Ovary (tissue), 3 donors: ENCODE measurements at regions not wholly inside any gene's neighbourhood (a gene's known extent, or its start where the extent isn't known, plus 50 kb on each side); places are given as distances from the start of the nearest gene placed in this dataset.

ENCODE experiments used
- POLR2A ChIP-seq: fragments of 450-650 bp; IDR thresholded peaks from one replicate; pipeline ENCODE4 v1.6.1; 2017; ENCODE audit warnings: antibody characterized with exemption, mild to moderate bottlenecking, moderate library complexity
- TF ChIP-seq, protein P1 (sequence below), 3 donors: fragments of 450-650 bp in 2 of 3; fragments of 200-600 bp in 1 of 3; IDR thresholded peaks; one replicate each; pipeline versions ENCODE4 v1.5.1 to v1.8.0; 2016 to 2022; ENCODE audit warnings: antibody characterized with exemption in 3 of 3, mild to moderate bottlenecking in 1 of 3
- donor health status: DM: no; HTN: no; CAD: no.

DNA sequence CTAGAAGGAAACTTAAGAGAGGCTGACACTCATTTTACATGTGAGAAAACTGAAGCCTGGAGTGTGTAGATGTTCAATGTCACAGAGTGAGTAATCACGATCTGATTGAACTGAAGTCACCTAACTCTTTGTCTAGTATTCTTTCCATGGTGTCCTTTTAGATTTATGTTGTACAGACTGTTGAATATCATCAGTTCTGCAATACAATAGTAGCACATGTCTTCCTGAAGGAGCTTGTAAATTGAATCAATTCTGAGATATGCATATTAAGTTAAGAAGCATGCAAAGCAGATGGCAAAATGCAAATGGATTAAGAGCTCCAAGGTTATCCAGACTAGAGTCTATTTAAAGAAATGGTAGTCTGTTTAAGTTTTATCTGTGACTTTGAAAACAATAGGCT is 484.9 kb upstream of the CRIM1 start:
- TF ChIP-seq, protein P1, sequence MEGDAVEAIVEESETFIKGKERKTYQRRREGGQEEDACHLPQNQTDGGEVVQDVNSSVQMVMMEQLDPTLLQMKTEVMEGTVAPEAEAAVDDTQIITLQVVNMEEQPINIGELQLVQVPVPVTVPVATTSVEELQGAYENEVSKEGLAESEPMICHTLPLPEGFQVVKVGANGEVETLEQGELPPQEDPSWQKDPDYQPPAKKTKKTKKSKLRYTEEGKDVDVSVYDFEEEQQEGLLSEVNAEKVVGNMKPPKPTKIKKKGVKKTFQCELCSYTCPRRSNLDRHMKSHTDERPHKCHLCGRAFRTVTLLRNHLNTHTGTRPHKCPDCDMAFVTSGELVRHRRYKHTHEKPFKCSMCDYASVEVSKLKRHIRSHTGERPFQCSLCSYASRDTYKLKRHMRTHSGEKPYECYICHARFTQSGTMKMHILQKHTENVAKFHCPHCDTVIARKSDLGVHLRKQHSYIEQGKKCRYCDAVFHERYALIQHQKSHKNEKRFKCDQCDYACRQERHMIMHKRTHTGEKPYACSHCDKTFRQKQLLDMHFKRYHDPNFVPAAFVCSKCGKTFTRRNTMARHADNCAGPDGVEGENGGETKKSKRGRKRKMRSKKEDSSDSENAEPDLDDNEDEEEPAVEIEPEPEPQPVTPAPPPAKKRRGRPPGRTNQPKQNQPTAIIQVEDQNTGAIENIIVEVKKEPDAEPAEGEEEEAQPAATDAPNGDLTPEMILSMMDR (IDR thresholded peaks at IDR 0.05), result no peak
- no peak for TF ChIP-seq POLR2A
